Mammary epithelial cell (primary cell): ENCODE measurements at regions not wholly inside any gene's neighbourhood (a gene's known extent, or its start where the extent isn't known, plus 50 kb on each side); places are given as distances from the start of the nearest gene placed in this dataset.

Experiments used
- EZH2 ChIP-seq: IDR thresholded peaks from 2 replicates; pipeline ENCODE4 v1.6.1; 2012; ENCODE audit warnings: low read length, inconsistent platforms, borderline replicate concordance
- TF ChIP-seq, protein P1 (sequence below), 2 donors: IDR thresholded peaks in 1 of 2; conservative IDR thresholded peaks in 1 of 2; 2 replicates each; pipeline ENCODE4 v1.5.1; 2011 to 2012; ENCODE audit warnings: inconsistent platforms in 2 of 2, low read length in 2 of 2, mild to moderate bottlenecking in 2 of 2, control low read depth in 1 of 2, low read depth in 1 of 2; ENCODE audit not compliant: insufficient read depth in 1 of 2; ENCODE audit errors: extremely low read depth in 1 of 2

DNA sequence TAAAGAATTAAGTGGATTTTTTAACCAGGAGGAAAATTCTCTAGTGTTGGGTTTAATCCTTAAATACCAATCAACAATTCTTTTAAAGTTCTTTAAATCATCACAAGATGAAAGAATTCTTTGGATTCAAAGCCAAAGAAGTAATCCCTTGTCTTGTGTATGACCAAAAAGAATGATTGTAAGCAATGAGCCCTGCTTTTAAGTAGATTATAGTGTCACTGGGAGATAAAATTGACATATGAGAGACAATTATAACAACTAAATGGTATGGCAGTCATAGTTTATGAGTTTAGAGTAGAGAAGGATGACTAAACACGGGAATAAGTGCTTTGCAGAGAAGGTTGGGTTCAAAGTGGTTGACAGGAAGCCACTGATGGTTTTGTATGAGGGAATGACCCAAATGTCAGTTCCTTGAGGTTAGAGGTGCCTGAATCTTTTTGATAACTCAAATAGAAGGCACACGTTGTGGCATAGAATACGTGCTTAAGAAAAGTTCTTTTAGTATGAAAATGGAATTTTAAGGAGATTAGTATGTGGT is 199.6 kb upstream of the TCF4 start:
- TF ChIP-seq, protein P1, sequence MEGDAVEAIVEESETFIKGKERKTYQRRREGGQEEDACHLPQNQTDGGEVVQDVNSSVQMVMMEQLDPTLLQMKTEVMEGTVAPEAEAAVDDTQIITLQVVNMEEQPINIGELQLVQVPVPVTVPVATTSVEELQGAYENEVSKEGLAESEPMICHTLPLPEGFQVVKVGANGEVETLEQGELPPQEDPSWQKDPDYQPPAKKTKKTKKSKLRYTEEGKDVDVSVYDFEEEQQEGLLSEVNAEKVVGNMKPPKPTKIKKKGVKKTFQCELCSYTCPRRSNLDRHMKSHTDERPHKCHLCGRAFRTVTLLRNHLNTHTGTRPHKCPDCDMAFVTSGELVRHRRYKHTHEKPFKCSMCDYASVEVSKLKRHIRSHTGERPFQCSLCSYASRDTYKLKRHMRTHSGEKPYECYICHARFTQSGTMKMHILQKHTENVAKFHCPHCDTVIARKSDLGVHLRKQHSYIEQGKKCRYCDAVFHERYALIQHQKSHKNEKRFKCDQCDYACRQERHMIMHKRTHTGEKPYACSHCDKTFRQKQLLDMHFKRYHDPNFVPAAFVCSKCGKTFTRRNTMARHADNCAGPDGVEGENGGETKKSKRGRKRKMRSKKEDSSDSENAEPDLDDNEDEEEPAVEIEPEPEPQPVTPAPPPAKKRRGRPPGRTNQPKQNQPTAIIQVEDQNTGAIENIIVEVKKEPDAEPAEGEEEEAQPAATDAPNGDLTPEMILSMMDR (conservative IDR thresholded peaks at IDR 0.05 in 1 of 2, IDR thresholded peaks at IDR 0.05 in 1 of 2; ENCODE audit: extremely low read depth in 1 of 2, insufficient read depth in 1 of 2, low read depth in 1 of 2, low read length in 2 of 2): no peak
- no peak for TF ChIP-seq EZH2
